Neural crest cell (in vitro differentiated cells): ENCODE measurements at regions not wholly inside any gene's neighbourhood (a gene's known extent, or its start where the extent isn't known, plus 50 kb on each side); places are given as distances from the start of the nearest gene placed in this dataset.

Experiments
- DNase-seq: peaks from one replicate; pipeline ENCODE4 v3.0.0; 2021; ENCODE audit warnings: low read depth, mixed read lengths, low spot score
- H3K27ac Mint-ChIP-seq: one replicate; pipeline ENCODE4 v1.8.0; 2021; ENCODE audit warnings: mild to moderate bottlenecking, mixed read lengths; ENCODE audit not compliant: unreplicated experiment
- H3K27me3 Mint-ChIP-seq: 2 replicates; pipeline ENCODE4 v1.8.0; 2021; ENCODE audit warnings: low read depth, mild to moderate bottlenecking, mixed read lengths
- H3K36me3 Mint-ChIP-seq: 2 replicates; pipeline ENCODE4 v1.8.0; 2021; ENCODE audit warnings: low read depth, mild to moderate bottlenecking, mixed read lengths
- H3K4me1 Mint-ChIP-seq: 2 replicates; pipeline ENCODE4 v1.8.0; 2021; ENCODE audit warnings: mixed read lengths
- H3K4me3 Mint-ChIP-seq: one replicate; pipeline ENCODE4 v1.8.0; 2021; ENCODE audit warnings: mild to moderate bottlenecking, mixed read lengths
- H3K9me3 Mint-ChIP-seq: 2 replicates; pipeline ENCODE4 v1.8.0; 2021; ENCODE audit warnings: mixed read lengths
- CTCF ChIP-seq: fragments of 200-600 bp; sonication (generic); conservative IDR thresholded peaks from 2 replicates; pipeline ENCODE4 v1.5.0; 2021; ENCODE audit warnings: antibody characterized with exemption, mild to moderate bottlenecking

- no peaks in the 10 kb centered on the region for H3K36me3 Mint-ChIP-seq
- H3K4me3 Mint-ChIP-seq: no peak overlapping the region
- no peak for DNase-seq
- no peak overlapping the region for H3K27ac Mint-ChIP-seq
- H3K4me1 Mint-ChIP-seq: no peaks in the 10 kb centered on the region
- no peaks in the 10 kb centered on the region for H3K27me3 Mint-ChIP-seq
- no peak for TF ChIP-seq CTCF
- H3K9me3 Mint-ChIP-seq: peaks cover 3% of the 10 kb centered on the region
Observed at GRCh38 chr14:86619726-86620125, 1089.8 kb downstream of the FLRT2 start.

- no peaks in the 10 kb centered on the region for H3K36me3 Mint-ChIP-seq
- no peaks in the 10 kb centered on the region for H3K9me3 Mint-ChIP-seq
- no peaks in the 10 kb centered on the region for H3K27me3 Mint-ChIP-seq
- no peak for DNase-seq
- H3K4me3 Mint-ChIP-seq: no peak overlapping the region
- H3K27ac Mint-ChIP-seq: no peak overlapping the region
- TF ChIP-seq CTCF: no peak
- H3K4me1 Mint-ChIP-seq: no peaks in the 10 kb centered on the region
Observed at GRCh38 chr14:86613786-86614185, 1083.8 kb downstream of the FLRT2 start.

- H3K27me3 Mint-ChIP-seq: no peaks in the 10 kb centered on the region
- no peak overlapping the region for H3K4me3 Mint-ChIP-seq
- no peaks in the 10 kb centered on the region for H3K9me3 Mint-ChIP-seq
- no peak for TF ChIP-seq CTCF
- no peaks in the 10 kb centered on the region for H3K36me3 Mint-ChIP-seq
- H3K27ac Mint-ChIP-seq: no peak overlapping the region
- no peak for DNase-seq
- H3K4me1 Mint-ChIP-seq: no peaks in the 10 kb centered on the region
Observed at GRCh38 chr14:86613126-86613525, 1083.2 kb downstream of the FLRT2 start.

GRCh38 chr14:86604561-86604960 is 1074.6 kb downstream of the FLRT2 start:
- Mint-ChIP-seq H3K4me3 (no peak overlapping the region), H3K36me3 (no peaks in the 10 kb centered on the region), H3K27me3 (peaks cover 3% of the 10 kb centered on the region), H3K4me1 (no peaks in the 10 kb centered on the region), H3K27ac (no peak overlapping the region), H3K9me3 (no peaks in the 10 kb centered on the region)
- no peak for TF ChIP-seq CTCF
- no peak for DNase-seq

GRCh38 chr14:86602263-86602662 is 1072.3 kb downstream of the FLRT2 start:
- Mint-ChIP-seq H3K36me3 (no peaks in the 10 kb centered on the region), H3K4me1 (no peaks in the 10 kb centered on the region), H3K9me3 (no peaks in the 10 kb centered on the region), H3K4me3 (no peak overlapping the region), H3K27ac (no peak overlapping the region), H3K27me3 (peaks cover 3% of the 10 kb centered on the region)
- DNase-seq: no peak
- TF ChIP-seq CTCF: no peak

- Mint-ChIP-seq H3K4me3 (no peak overlapping the region), H3K9me3 (no peaks in the 10 kb centered on the region), H3K27ac (no peak overlapping the region), H3K4me1 (no peaks in the 10 kb centered on the region), H3K27me3 (peaks cover 3% of the 10 kb centered on the region), H3K36me3 (no peaks in the 10 kb centered on the region)
- DNase-seq: no peak
- no peak for TF ChIP-seq CTCF
Observed at GRCh38 chr14:86601813-86602212, 1071.9 kb downstream of the FLRT2 start.
